Loucy (cell line): ENCODE measurements at regions not wholly inside any gene's neighbourhood (a gene's known extent, or its start where the extent isn't known, plus 50 kb on each side); places are given as distances from the start of the nearest gene placed in this dataset.

Experiments used
- H2AFZ ChIP-seq: fragments of 200-600 bp; sonication (generic); 2 replicates; pipeline ENCODE4 v1.6.0; 2016; ENCODE audit warnings: antibody characterized with exemption, mild to moderate bottlenecking, low read length, moderate library complexity
- H3F3A ChIP-seq: fragments of 200-600 bp; 2 replicates; pipeline ENCODE4 v1.6.0; 2016; ENCODE audit warnings: antibody characterized with exemption, low read depth, mild to moderate bottlenecking
- H3K27me3 ChIP-seq: fragments of 200-600 bp; sonication (generic); 2 replicates; pipeline ENCODE4 v1.6.1; 2014; ENCODE audit warnings: low read length, mild to moderate bottlenecking; ENCODE audit not compliant: insufficient read depth, poor library complexity, severe bottlenecking
- H3K36me3 ChIP-seq: fragments of 200-600 bp; sonication (generic); 2 replicates; pipeline ENCODE4 v1.6.1; 2016; ENCODE audit warnings: low read length; ENCODE audit not compliant: insufficient read depth
- H3K4me1 ChIP-seq: fragments of 200-600 bp; sonication (generic); 2 replicates; pipeline ENCODE4 v1.5.1; 2014; ENCODE audit warnings: low read length, mild to moderate bottlenecking; ENCODE audit not compliant: insufficient read depth, poor library complexity, severe bottlenecking
- H3K4me2 ChIP-seq: fragments of 200-600 bp; sonication (generic); 2 replicates; pipeline ENCODE4 v1.6.0; 2014; ENCODE audit warnings: antibody characterized with exemption, low read length, low read depth, mild to moderate bottlenecking; ENCODE audit not compliant: poor library complexity, severe bottlenecking
- H3K4me3 ChIP-seq: fragments of 200-600 bp; sonication (generic); 2 replicates; pipeline ENCODE4 v1.5.1; 2014; ENCODE audit warnings: low read length, mild to moderate bottlenecking, mixed read lengths; ENCODE audit not compliant: poor library complexity, severe bottlenecking
- H3K79me2 ChIP-seq: fragments of 200-600 bp; sonication (generic); 2 replicates; pipeline ENCODE4 v1.6.1; 2014; ENCODE audit warnings: low read length; ENCODE audit not compliant: insufficient read depth
- H3K9ac ChIP-seq: fragments of 200-600 bp; sonication (generic); 2 replicates; pipeline ENCODE4 v1.6.0; 2014; ENCODE audit warnings: mild to moderate bottlenecking, low read depth, low read length, moderate library complexity; ENCODE audit not compliant: poor library complexity, severe bottlenecking
- H3K9me2 ChIP-seq: fragments of 200-600 bp; sonication (generic); replicated peaks from 2 replicates; pipeline ENCODE4 v1.6.1; 2016; ENCODE audit warnings: low read depth, low read length, mixed read lengths
- H3K9me3 ChIP-seq: fragments of 200-600 bp; sonication (generic); 2 replicates; pipeline ENCODE4 v1.6.1; 2014; ENCODE audit warnings: mild to moderate bottlenecking, antibody characterized with exemption, low read length, low read depth; ENCODE audit not compliant: insufficient read depth
- H4K20me1 ChIP-seq: fragments of 200-600 bp; sonication (generic); 2 replicates; pipeline ENCODE4 v1.6.0; 2014; ENCODE audit warnings: antibody characterized with exemption, low read length, mild to moderate bottlenecking; ENCODE audit not compliant: insufficient read depth, poor library complexity, severe bottlenecking
- CTCF ChIP-seq: fragments of 200-600 bp; sonication (generic); conservative IDR thresholded peaks from 2 replicates; pipeline ENCODE4 v1.5.1; 2014; ENCODE audit warnings: mild to moderate bottlenecking, antibody characterized with exemption, low read length
- EZH2phosphoT487 ChIP-seq: fragments of 200-600 bp; IDR thresholded peaks from 2 replicates; pipeline ENCODE4 v1.6.1; 2018; ENCODE audit warnings: antibody characterized with exemption, mild to moderate bottlenecking, moderate library complexity, borderline replicate concordance

- no peak overlapping the region for H3K9ac ChIP-seq
- no peaks in the 10 kb centered on the region for H3F3A ChIP-seq
- H3K79me2 ChIP-seq = no peaks in the 10 kb centered on the region
- no peaks in the 10 kb centered on the region for H3K36me3 ChIP-seq
- H3K4me1 ChIP-seq = no peaks in the 10 kb centered on the region
- H4K20me1 ChIP-seq = no peaks in the 10 kb centered on the region
- H3K9me2 ChIP-seq = no peaks in the 10 kb centered on the region
- H3K27me3 ChIP-seq = no peaks in the 10 kb centered on the region
- H3K4me2 ChIP-seq = no peak overlapping the region
- no peaks in the 10 kb centered on the region for H3K9me3 ChIP-seq
- no peak overlapping the region for H3K4me3 ChIP-seq
- TF ChIP-seq EZH2phosphoT487 (no peak), CTCF (no peak)
- H2AFZ ChIP-seq = no peak overlapping the region
Measured at GRCh38 chr1:81695741-81696140, 105.0 kb upstream of the ADGRL2 start.

- Histone ChIP-seq H2AFZ (no peak overlapping the region), H3K4me3 (no peak overlapping the region), H3K4me1 (no peaks in the 10 kb centered on the region), H3K36me3 (no peaks in the 10 kb centered on the region), H3K27me3 (no peaks in the 10 kb centered on the region), H3K79me2 (no peaks in the 10 kb centered on the region), H4K20me1 (no peaks in the 10 kb centered on the region), H3K9me2 (no peaks in the 10 kb centered on the region), H3K4me2 (no peak overlapping the region), H3K9ac (no peak overlapping the region), H3F3A (no peaks in the 10 kb centered on the region), H3K9me3 (no peaks in the 10 kb centered on the region; the same call in 1 of the 2 replicates)
- no peak for TF ChIP-seq CTCF
- no peak for TF ChIP-seq EZH2phosphoT487
Measured at GRCh38 chr1:81693316-81693715, 107.4 kb upstream of the ADGRL2 start.

GRCh38 chr1:81690676-81691453 is 109.9 kb upstream of the ADGRL2 start:
- H3K79me2 ChIP-seq = no peaks in the 10 kb centered on the region
- H3K4me2 ChIP-seq = no peak overlapping the region
- H4K20me1 ChIP-seq = no peaks in the 10 kb centered on the region
- no peaks in the 10 kb centered on the region for H3F3A ChIP-seq
- H3K4me3 ChIP-seq = no peak overlapping the region
- no peak overlapping the region for H3K9ac ChIP-seq
- no peaks in the 10 kb centered on the region for H3K36me3 ChIP-seq
- no peaks in the 10 kb centered on the region for H3K27me3 ChIP-seq
- H3K9me3 ChIP-seq = no peaks in the 10 kb centered on the region; the same call in 1 of the 2 replicates
- no peak overlapping the region for H2AFZ ChIP-seq
- no peak for TF ChIP-seq EZH2phosphoT487
- TF ChIP-seq CTCF = no peak
- H3K4me1 ChIP-seq = no peaks in the 10 kb centered on the region
- H3K9me2 ChIP-seq = no peaks in the 10 kb centered on the region
